ENCODE measurements at regions not wholly inside any gene's neighbourhood (a gene's known extent, or its start where the extent isn't known, plus 50 kb on each side); places are given as distances from the start of the nearest gene placed in this dataset.

- TF ChIP-seq, protein P1, sequence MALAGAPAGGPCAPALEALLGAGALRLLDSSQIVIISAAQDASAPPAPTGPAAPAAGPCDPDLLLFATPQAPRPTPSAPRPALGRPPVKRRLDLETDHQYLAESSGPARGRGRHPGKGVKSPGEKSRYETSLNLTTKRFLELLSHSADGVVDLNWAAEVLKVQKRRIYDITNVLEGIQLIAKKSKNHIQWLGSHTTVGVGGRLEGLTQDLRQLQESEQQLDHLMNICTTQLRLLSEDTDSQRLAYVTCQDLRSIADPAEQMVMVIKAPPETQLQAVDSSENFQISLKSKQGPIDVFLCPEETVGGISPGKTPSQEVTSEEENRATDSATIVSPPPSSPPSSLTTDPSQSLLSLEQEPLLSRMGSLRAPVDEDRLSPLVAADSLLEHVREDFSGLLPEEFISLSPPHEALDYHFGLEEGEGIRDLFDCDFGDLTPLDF (CRISPR knock-in tag; IDR thresholded peaks at IDR 0.05): no peak
- no peak for TF ChIP-seq ELF4 (CRISPR knock-in tag; IDR thresholded peaks at IDR 0.05; ENCODE audit: low read depth)
- TF ChIP-seq ZNF219 (CRISPR knock-in tag; IDR thresholded peaks at IDR 0.05; ENCODE audit: borderline replicate concordance): no peak
Measured at GRCh38 chr22:22408269-22408668, 100.3 kb downstream of the ZNF280B start (continued).

DNA sequence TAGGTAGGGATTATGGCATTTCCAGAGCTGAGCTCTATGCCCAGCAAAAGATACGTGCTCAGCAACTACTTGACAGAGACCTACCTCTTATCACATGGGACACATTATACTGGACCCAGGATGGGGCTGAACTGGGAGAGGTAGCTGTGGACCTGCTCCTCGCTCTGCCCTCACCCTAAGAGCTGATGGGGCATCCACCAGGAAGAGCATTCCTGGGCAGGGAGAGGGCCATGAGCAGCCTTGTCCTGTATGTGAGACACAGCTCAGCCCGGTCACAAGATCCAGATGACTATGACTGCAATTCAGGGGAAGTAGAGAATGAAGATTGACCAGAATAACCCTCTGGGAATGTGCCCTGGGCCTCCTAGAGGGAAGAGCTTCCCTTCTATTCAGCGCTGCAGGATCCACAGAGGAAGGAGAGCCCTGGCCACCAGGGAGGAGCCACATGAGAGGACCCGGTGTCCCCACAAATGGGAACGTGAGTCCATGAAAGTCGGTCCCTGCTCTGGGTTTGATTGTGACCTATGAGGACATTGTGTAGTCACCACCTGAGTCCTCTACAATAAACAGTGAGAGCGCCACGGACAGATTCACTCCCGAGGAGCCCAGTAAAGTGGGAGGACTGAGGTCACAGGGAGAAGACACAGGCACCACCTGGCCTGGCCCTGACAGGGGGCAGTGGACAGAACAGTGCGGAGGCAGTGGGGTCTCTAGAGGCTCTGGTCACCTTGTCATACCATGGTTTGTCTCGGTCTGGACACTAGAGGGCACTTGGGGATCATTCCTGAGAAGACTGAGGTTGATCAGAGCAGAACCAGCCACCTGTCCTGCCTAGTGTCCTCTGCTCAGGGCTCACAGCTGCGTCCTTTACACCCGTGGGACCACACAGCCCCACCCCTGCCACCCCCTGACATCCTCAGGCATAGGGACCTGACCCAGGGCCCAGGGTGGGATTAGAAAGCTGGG lies 99.5 kb downstream of the ZNF280B start:
- no peak overlapping the region for H3K27ac Mint-ChIP-seq
- peak; percentile 51 for DNase-seq (ENCODE audit: low spot score)
- H3K4me1 Mint-ChIP-seq: no peaks in the 10 kb centered on the region
- peak; percentile 89 for ATAC-seq
- no peak overlapping the region for H3K4me3 Mint-ChIP-seq
- H3K9me3 Mint-ChIP-seq: no peaks in the 10 kb centered on the region
- ChIA-PET CTCF (interaction anchor here (0.5 to 1.8 kb wide), 2 partner anchors 14 to 78 kb away, joined by 3 to 12 read pairs; no protein-coding TSS in a partner anchor), POLR2A (no interaction called here)
- TF ChIP-seq CTCF (IDR thresholded peaks at IDR 0.05) (peak; percentile 32), FOXK1 (CRISPR knock-in tag; IDR thresholded peaks at IDR 0.05) (no peak)
- peaks cover 100% of the 10 kb centered on the region for H3K27me3 Mint-ChIP-seq (ENCODE audit: low read depth)
- no peaks in the 10 kb centered on the region for H3K36me3 Mint-ChIP-seq

DNA sequence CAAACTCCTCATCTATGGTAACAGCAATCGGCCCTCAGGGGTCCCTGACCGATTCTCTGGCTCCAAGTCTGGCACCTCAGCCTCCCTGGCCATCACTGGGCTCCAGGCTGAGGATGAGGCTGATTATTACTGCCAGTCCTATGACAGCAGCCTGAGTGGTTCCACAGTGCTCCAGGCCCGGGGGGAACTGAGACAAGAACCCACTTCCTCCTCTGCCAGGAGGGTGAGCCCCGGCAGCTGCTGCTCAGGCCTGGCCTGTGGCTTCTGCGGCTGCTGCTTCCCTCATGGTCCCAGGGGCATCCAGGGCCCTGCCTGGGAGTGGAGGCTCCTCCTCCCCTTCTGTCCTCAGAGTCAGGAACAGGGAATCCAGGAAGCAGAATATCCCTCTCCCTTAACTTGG lies 98.4 kb downstream of the ZNF280B start:
- CTCF ChIA-PET: interaction anchor here (1.4 kb wide), 1 partner anchor 13 kb away, joined by 7 read pairs; no protein-coding TSS in a partner anchor
- H3K27ac Mint-ChIP-seq: no peak overlapping the region

More for the DNA sequence above, 98.4 kb downstream of the ZNF280B start:
- no peaks in the 10 kb centered on the region for H3K9me3 Mint-ChIP-seq
- ATAC-seq (no peak), DNase-seq (ENCODE audit: low spot score) (no peak)
- H3K36me3 Mint-ChIP-seq: no peaks in the 10 kb centered on the region
- TF ChIP-seq ZNF396 (CRISPR knock-in tag; IDR thresholded peaks at IDR 0.05; ENCODE audit: borderline replicate concordance): no peak
- TF ChIP-seq NR1H2 (CRISPR knock-in tag; IDR thresholded peaks at IDR 0.05): no peak
- TF ChIP-seq JUN (CRISPR knock-in tag; IDR thresholded peaks at IDR 0.05): no peak
- no peak for TF ChIP-seq GABPB1 (CRISPR knock-in tag; IDR thresholded peaks at IDR 0.05)
- no peak for TF ChIP-seq ZNF138 (CRISPR knock-in tag; conservative IDR thresholded peaks at IDR 0.05)
- TF ChIP-seq, protein P2, sequence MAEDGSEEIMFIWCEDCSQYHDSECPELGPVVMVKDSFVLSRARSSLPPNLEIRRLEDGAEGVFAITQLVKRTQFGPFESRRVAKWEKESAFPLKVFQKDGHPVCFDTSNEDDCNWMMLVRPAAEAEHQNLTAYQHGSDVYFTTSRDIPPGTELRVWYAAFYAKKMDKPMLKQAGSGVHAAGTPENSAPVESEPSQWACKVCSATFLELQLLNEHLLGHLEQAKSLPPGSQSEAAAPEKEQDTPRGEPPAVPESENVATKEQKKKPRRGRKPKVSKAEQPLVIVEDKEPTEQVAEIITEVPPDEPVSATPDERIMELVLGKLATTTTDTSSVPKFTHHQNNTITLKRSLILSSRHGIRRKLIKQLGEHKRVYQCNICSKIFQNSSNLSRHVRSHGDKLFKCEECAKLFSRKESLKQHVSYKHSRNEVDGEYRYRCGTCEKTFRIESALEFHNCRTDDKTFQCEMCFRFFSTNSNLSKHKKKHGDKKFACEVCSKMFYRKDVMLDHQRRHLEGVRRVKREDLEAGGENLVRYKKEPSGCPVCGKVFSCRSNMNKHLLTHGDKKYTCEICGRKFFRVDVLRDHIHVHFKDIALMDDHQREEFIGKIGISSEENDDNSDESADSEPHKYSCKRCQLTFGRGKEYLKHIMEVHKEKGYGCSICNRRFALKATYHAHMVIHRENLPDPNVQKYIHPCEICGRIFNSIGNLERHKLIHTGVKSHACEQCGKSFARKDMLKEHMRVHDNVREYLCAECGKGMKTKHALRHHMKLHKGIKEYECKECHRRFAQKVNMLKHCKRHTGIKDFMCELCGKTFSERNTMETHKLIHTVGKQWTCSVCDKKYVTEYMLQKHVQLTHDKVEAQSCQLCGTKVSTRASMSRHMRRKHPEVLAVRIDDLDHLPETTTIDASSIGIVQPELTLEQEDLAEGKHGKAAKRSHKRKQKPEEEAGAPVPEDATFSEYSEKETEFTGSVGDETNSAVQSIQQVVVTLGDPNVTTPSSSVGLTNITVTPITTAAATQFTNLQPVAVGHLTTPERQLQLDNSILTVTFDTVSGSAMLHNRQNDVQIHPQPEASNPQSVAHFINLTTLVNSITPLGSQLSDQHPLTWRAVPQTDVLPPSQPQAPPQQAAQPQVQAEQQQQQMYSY (CRISPR knock-in tag; IDR thresholded peaks at IDR 0.05): no peak
- no peak for TF ChIP-seq NR2C2 (CRISPR knock-in tag; IDR thresholded peaks at IDR 0.05)
- no peak for TF ChIP-seq ZNF512 (CRISPR knock-in tag; IDR thresholded peaks at IDR 0.05; ENCODE audit: borderline replicate concordance)
- no peak for TF ChIP-seq CREM (CRISPR knock-in tag; IDR thresholded peaks at IDR 0.05)
- no peak for TF ChIP-seq CBFB (CRISPR knock-in tag; IDR thresholded peaks at IDR 0.05; ENCODE audit: low read depth)
- TF ChIP-seq ZNF232 (CRISPR knock-in tag; IDR thresholded peaks at IDR 0.05): no peak
- TF ChIP-seq PRRX2 (CRISPR knock-in tag; IDR thresholded peaks at IDR 0.05): no peak
- no peak overlapping the region for H3K4me3 Mint-ChIP-seq
- POLR2A ChIA-PET: no interaction called here
- H3K27me3 Mint-ChIP-seq (ENCODE audit: low read depth): peaks cover 100% of the 10 kb centered on the region
- no peaks in the 10 kb centered on the region for H3K4me1 Mint-ChIP-seq
